Testis (tissue), 2 donors: ENCODE measurements at regions not wholly inside any gene's neighbourhood (a gene's known extent, or its start where the extent isn't known, plus 50 kb on each side); places are given as distances from the start of the nearest gene placed in this dataset.

Source experiments
- POLR2A ChIP-seq: fragments of 450-650 bp; IDR thresholded peaks from one replicate; pipeline ENCODE4 v1.6.1; 2017; ENCODE audit warnings: antibody characterized with exemption, mild to moderate bottlenecking, moderate library complexity
- TF ChIP-seq, protein P1 (sequence below), 3 experiments: fragments of 450-650 bp in 2 of 3; fragments of 200-600 bp in 1 of 3; sonication (generic) in 1 of 3; IDR thresholded peaks; one replicate each; pipeline ENCODE4 v1.5.1; 2016 to 2019; ENCODE audit warnings: antibody characterized with exemption in 3 of 3, mild to moderate bottlenecking in 2 of 3, moderate library complexity in 1 of 3

- TF ChIP-seq POLR2A, result no peak
- TF ChIP-seq, protein P1, sequence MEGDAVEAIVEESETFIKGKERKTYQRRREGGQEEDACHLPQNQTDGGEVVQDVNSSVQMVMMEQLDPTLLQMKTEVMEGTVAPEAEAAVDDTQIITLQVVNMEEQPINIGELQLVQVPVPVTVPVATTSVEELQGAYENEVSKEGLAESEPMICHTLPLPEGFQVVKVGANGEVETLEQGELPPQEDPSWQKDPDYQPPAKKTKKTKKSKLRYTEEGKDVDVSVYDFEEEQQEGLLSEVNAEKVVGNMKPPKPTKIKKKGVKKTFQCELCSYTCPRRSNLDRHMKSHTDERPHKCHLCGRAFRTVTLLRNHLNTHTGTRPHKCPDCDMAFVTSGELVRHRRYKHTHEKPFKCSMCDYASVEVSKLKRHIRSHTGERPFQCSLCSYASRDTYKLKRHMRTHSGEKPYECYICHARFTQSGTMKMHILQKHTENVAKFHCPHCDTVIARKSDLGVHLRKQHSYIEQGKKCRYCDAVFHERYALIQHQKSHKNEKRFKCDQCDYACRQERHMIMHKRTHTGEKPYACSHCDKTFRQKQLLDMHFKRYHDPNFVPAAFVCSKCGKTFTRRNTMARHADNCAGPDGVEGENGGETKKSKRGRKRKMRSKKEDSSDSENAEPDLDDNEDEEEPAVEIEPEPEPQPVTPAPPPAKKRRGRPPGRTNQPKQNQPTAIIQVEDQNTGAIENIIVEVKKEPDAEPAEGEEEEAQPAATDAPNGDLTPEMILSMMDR (IDR thresholded peaks at IDR 0.05), result no peak
Measured at GRCh38 chr11:91247009-91247735, 977.4 kb upstream of the FAT3 start.
